Natural killer cell treated with Interleukin-12 subunit alpha and Interleukin-12 subunit beta and Interleukin-15 and Interleukin-18, amount 100 ng/mL, for 72 hours (primary cell): ENCODE measurements at regions not wholly inside any gene's neighbourhood (a gene's known extent, or its start where the extent isn't known, plus 50 kb on each side); places are given as distances from the start of the nearest gene placed in this dataset.

Source experiments
- ATAC-seq, 2 donors: fragments of 150-1000 bp; cut with Tn5 transposase in 1 of 2; sonication (Bioruptor Pico), chemical (Tn5 transposase) in 1 of 2; 2 replicates each; pipeline ENCODE4 v1.10.0; 2021
- DNase-seq: peaks from one replicate; pipeline ENCODE4 v3.0.0; 2022; ENCODE audit warnings: low spot score
- H3K27ac Mint-ChIP-seq, 2 donors: 1 replicate in 1 of 2; 2 replicates in 1 of 2; pipeline ENCODE4 v1.8.0; 2022; ENCODE audit warnings: mixed read lengths in 2 of 2, mild to moderate bottlenecking in 1 of 2, moderate library complexity in 1 of 2
- H3K27me3 Mint-ChIP-seq, 2 donors: 1 replicate in 1 of 2; 2 replicates in 1 of 2; pipeline ENCODE4 v1.8.0; 2022; ENCODE audit warnings: mixed read lengths in 2 of 2
- H3K36me3 Mint-ChIP-seq: one replicate; pipeline ENCODE4 v1.8.0; 2022; ENCODE audit warnings: mixed read lengths
- H3K4me1 Mint-ChIP-seq, 2 donors: 1 replicate in 1 of 2; 2 replicates in 1 of 2; pipeline ENCODE4 v1.8.0; 2022; ENCODE audit warnings: low read depth in 2 of 2, mixed read lengths in 2 of 2, mild to moderate bottlenecking in 1 of 2
- H3K4me3 Mint-ChIP-seq: one replicate; pipeline ENCODE4 v1.8.0; 2022; ENCODE audit warnings: mixed read lengths
- H3K9me3 Mint-ChIP-seq: 2 replicates; pipeline ENCODE4 v1.8.0; 2022; ENCODE audit warnings: mixed read lengths

GRCh38 chr10:44713307-44713706, 197.8 kb upstream of the TMEM72 start:
- Mint-ChIP-seq H3K4me1 (peaks cover 0 to 6% of the 10 kb centered on the region in 2 donors), H3K9me3 (no peaks in the 10 kb centered on the region), H3K27me3 (peaks cover 0 to 2% of the 10 kb centered on the region in 2 donors), H3K27ac (no peak overlapping the region), H3K4me3 (no peak overlapping the region), H3K36me3 (no peaks in the 10 kb centered on the region)
- ATAC-seq (no peak), DNase-seq (no peak)

- H3K9me3 Mint-ChIP-seq: no peaks in the 10 kb centered on the region
- DNase-seq: no peak
Measured at GRCh38 chr10:44714451-44714850, 196.7 kb upstream of the TMEM72 start.

GRCh38 chr10:44715136-44715535, 196.0 kb upstream of the TMEM72 start:
- no peak overlapping the region for H3K4me3 Mint-ChIP-seq

More at GRCh38 chr10:44714451-44714850, 196.7 kb upstream of the TMEM72 start:
- H3K4me1 Mint-ChIP-seq: peaks cover 0 to 6% of the 10 kb centered on the region in 2 donors
- no peaks in the 10 kb centered on the region for H3K36me3 Mint-ChIP-seq
- H3K27ac Mint-ChIP-seq: no peak overlapping the region
- ATAC-seq: no peak
- no peak overlapping the region for H3K4me3 Mint-ChIP-seq
- H3K27me3 Mint-ChIP-seq: peaks cover 0 to 2% of the 10 kb centered on the region in 2 donors

GRCh38 chr10:44716470-44717015, 194.6 kb upstream of the TMEM72 start:
- ATAC-seq (no peak), DNase-seq (no peak)
- peaks cover 0 to 2% of the 10 kb centered on the region in 2 donors for H3K27me3 Mint-ChIP-seq
- H3K4me1 Mint-ChIP-seq: no peaks in the 10 kb centered on the region
- H3K36me3 Mint-ChIP-seq: no peaks in the 10 kb centered on the region
- no peaks in the 10 kb centered on the region for H3K9me3 Mint-ChIP-seq
- H3K27ac Mint-ChIP-seq: no peak overlapping the region
- no peak overlapping the region for H3K4me3 Mint-ChIP-seq

More at GRCh38 chr10:44715136-44715535, 196.0 kb upstream of the TMEM72 start:
- ATAC-seq (no peak), DNase-seq (no peak)
- H3K27ac Mint-ChIP-seq: no peak overlapping the region
- no peaks in the 10 kb centered on the region for H3K9me3 Mint-ChIP-seq
- H3K27me3 Mint-ChIP-seq: peaks cover 0 to 2% of the 10 kb centered on the region in 2 donors
- peaks cover 0 to 2% of the 10 kb centered on the region in 2 donors for H3K4me1 Mint-ChIP-seq
- no peaks in the 10 kb centered on the region for H3K36me3 Mint-ChIP-seq

GRCh38 chr10:44723082-44723481, 188.1 kb upstream of the TMEM72 start:
- peaks cover 5 to 6% of the 10 kb centered on the region in 2 donors for H3K27me3 Mint-ChIP-seq
- H3K4me1 Mint-ChIP-seq: peaks cover 0 to 15% of the 10 kb centered on the region in 2 donors
- H3K27ac Mint-ChIP-seq: no peak overlapping the region
- DNase-seq (no peak), ATAC-seq (no peak)
- no peak overlapping the region for H3K4me3 Mint-ChIP-seq
- H3K9me3 Mint-ChIP-seq: no peaks in the 10 kb centered on the region
- H3K36me3 Mint-ChIP-seq: no peaks in the 10 kb centered on the region

- Mint-ChIP-seq H3K4me1 (peaks cover 0 to 15% of the 10 kb centered on the region in 2 donors), H3K27ac (no peak overlapping the region), H3K9me3 (no peaks in the 10 kb centered on the region), H3K27me3 (peaks cover 5 to 6% of the 10 kb centered on the region in 2 donors), H3K36me3 (no peaks in the 10 kb centered on the region), H3K4me3 (no peak overlapping the region)
- DNase-seq: no peak
- no peak for ATAC-seq
Measured at GRCh38 chr10:44723619-44724325, 187.4 kb upstream of the TMEM72 start.

GRCh38 chr10:44724415-44725174, 186.5 kb upstream of the TMEM72 start:
- peaks cover 0 to 15% of the 10 kb centered on the region in 2 donors for H3K4me1 Mint-ChIP-seq
- no peak overlapping the region for H3K4me3 Mint-ChIP-seq
- no peak overlapping the region for H3K27ac Mint-ChIP-seq
- DNase-seq (no peak), ATAC-seq (no peak)
- no peaks in the 10 kb centered on the region for H3K36me3 Mint-ChIP-seq
- H3K27me3 Mint-ChIP-seq: peaks cover 5 to 13% of the 10 kb centered on the region in 2 donors
- H3K9me3 Mint-ChIP-seq: no peaks in the 10 kb centered on the region

- H3K9me3 Mint-ChIP-seq: peaks cover 3% of the 10 kb centered on the region
- peaks cover 0 to 15% of the 10 kb centered on the region in 2 donors for H3K4me1 Mint-ChIP-seq
- DNase-seq (no peak), ATAC-seq (no peak)
- no peak overlapping the region for H3K4me3 Mint-ChIP-seq
- no peak overlapping the region for H3K27ac Mint-ChIP-seq
- H3K27me3 Mint-ChIP-seq: peaks cover 5 to 15% of the 10 kb centered on the region in 2 donors
- peaks cover 2% of the 10 kb centered on the region for H3K36me3 Mint-ChIP-seq
Measured at GRCh38 chr10:44725404-44725803, 185.7 kb upstream of the TMEM72 start.

GRCh38 chr10:44731283-44731682, 179.9 kb upstream of the TMEM72 start:
- no peak overlapping the region for H3K27ac Mint-ChIP-seq
- peaks cover 5% of the 10 kb centered on the region for H3K36me3 Mint-ChIP-seq
- DNase-seq: no peak

GRCh38 chr10:44733501-44734488, 177.3 kb upstream of the TMEM72 start:
- no peak overlapping the region for H3K27ac Mint-ChIP-seq
- H3K4me3 Mint-ChIP-seq: no peak overlapping the region
- peaks cover 2 to 25% of the 10 kb centered on the region in 2 donors for H3K27me3 Mint-ChIP-seq
- no peak for ATAC-seq
- no peak for DNase-seq
- peaks cover 7% of the 10 kb centered on the region for H3K9me3 Mint-ChIP-seq
- no peaks in the 10 kb centered on the region for H3K4me1 Mint-ChIP-seq
- peaks cover 5% of the 10 kb centered on the region for H3K36me3 Mint-ChIP-seq

More at GRCh38 chr10:44731283-44731682, 179.9 kb upstream of the TMEM72 start:
- Mint-ChIP-seq H3K4me3 (no peak overlapping the region), H3K4me1 (no peaks in the 10 kb centered on the region), H3K27me3 (peaks cover 0 to 8% of the 10 kb centered on the region in 2 donors), H3K9me3 (peaks cover 5% of the 10 kb centered on the region)
- no peak for ATAC-seq

- ATAC-seq (no peak), DNase-seq (no peak)
- Mint-ChIP-seq H3K4me3 (no peak overlapping the region), H3K36me3 (no peaks in the 10 kb centered on the region), H3K9me3 (peaks cover 3% of the 10 kb centered on the region), H3K4me1 (no peaks in the 10 kb centered on the region), H3K27me3 (peaks cover 8 to 12% of the 10 kb centered on the region in 2 donors), H3K27ac (no peak overlapping the region)
Measured at GRCh38 chr10:44742248-44742647, 168.9 kb upstream of the TMEM72 start.

GRCh38 chr10:44743535-44743934, 167.6 kb upstream of the TMEM72 start:
- Mint-ChIP-seq H3K27ac (no peak overlapping the region), H3K4me3 (no peak overlapping the region), H3K4me1 (no peaks in the 10 kb centered on the region), H3K36me3 (no peaks in the 10 kb centered on the region), H3K27me3 (peaks cover 0 to 6% of the 10 kb centered on the region in 2 donors), H3K9me3 (no peaks in the 10 kb centered on the region)
- ATAC-seq: no peak
- DNase-seq: no peak

GRCh38 chr10:44745920-44746319, 165.2 kb upstream of the TMEM72 start:
- no peak overlapping the region for H3K4me3 Mint-ChIP-seq
- H3K27ac Mint-ChIP-seq: no peak overlapping the region
- DNase-seq (no peak), ATAC-seq (no peak)
- H3K9me3 Mint-ChIP-seq: no peaks in the 10 kb centered on the region
- no peaks in the 10 kb centered on the region for H3K4me1 Mint-ChIP-seq
- H3K36me3 Mint-ChIP-seq: no peaks in the 10 kb centered on the region
- H3K27me3 Mint-ChIP-seq: no peaks in the 10 kb centered on the region
